NCI-H1930 (cell line): ENCODE measurements at regions not wholly inside any gene's neighbourhood (a gene's known extent, or its start where the extent isn't known, plus 50 kb on each side); places are given as distances from the start of the nearest gene placed in this dataset.

Experiments used
- DNase-seq, 2 experiments: peaks; one replicate each; lab custom pipeline; 2025; lab: John Stamatoyannopoulos, UW

- no peak for DNase-seq
Observed at GRCh38 chr2:192283450-192283849, 88.7 kb upstream of the TMEFF2 start.

- DNase-seq, result no peak
Observed at GRCh38 chr2:192278701-192279100, 84.0 kb upstream of the TMEFF2 start.

GRCh38 chr2:192277494-192278109, 82.9 kb upstream of the TMEFF2 start:
- DNase-seq, result no peak

- no peak for DNase-seq
Observed at GRCh38 chr2:192275632-192276031, 80.9 kb upstream of the TMEFF2 start.

GRCh38 chr2:192267484-192267883, 72.8 kb upstream of the TMEFF2 start:
- no peak for DNase-seq

GRCh38 chr2:192265751-192266150, 71.0 kb upstream of the TMEFF2 start:
- DNase-seq, result no peak

- no peak for DNase-seq
Observed at GRCh38 chr2:192254444-192254843, 59.7 kb upstream of the TMEFF2 start.

GRCh38 chr2:192253692-192254091, 59.0 kb upstream of the TMEFF2 start:
- DNase-seq, result no peak

- no peak for DNase-seq
Observed at GRCh38 chr2:192250961-192251360, 56.2 kb upstream of the TMEFF2 start.

- DNase-seq, result no peak
Observed at GRCh38 chr2:192247456-192247855, 52.7 kb upstream of the TMEFF2 start.

GRCh38 chr2:192246297-192246696, 51.6 kb upstream of the TMEFF2 start:
- no peak for DNase-seq

- DNase-seq, result no peak
Observed at GRCh38 chr2:192245329-192245728, 50.6 kb upstream of the TMEFF2 start.
